MM.1S (cell line): ENCODE measurements at regions not wholly inside any gene's neighbourhood (a gene's known extent, or its start where the extent isn't known, plus 50 kb on each side); places are given as distances from the start of the nearest gene placed in this dataset.

Source experiments
- EZH2 ChIP-seq: fragments of 300-600 bp; sonication (generic); optimal IDR thresholded peaks from 2 replicates; pipeline ENCODE3; 2017; ENCODE audit warnings: low read depth, mild to moderate bottlenecking, antibody characterized with exemption, low read length, mixed read lengths
- EZH2phosphoT487 ChIP-seq: fragments of 300-600 bp; sonication (generic); IDR thresholded peaks from 2 replicates; pipeline ENCODE4 v1.6.1; 2018; ENCODE audit warnings: antibody characterized with exemption, low read length
- TF ChIP-seq, protein P1 (sequence below): fragments of 300-600 bp; sonication (generic); IDR thresholded peaks from 2 replicates; pipeline ENCODE4 v1.5.1; 2016; ENCODE audit warnings: antibody characterized with exemption, low read length, mixed read lengths

DNA sequence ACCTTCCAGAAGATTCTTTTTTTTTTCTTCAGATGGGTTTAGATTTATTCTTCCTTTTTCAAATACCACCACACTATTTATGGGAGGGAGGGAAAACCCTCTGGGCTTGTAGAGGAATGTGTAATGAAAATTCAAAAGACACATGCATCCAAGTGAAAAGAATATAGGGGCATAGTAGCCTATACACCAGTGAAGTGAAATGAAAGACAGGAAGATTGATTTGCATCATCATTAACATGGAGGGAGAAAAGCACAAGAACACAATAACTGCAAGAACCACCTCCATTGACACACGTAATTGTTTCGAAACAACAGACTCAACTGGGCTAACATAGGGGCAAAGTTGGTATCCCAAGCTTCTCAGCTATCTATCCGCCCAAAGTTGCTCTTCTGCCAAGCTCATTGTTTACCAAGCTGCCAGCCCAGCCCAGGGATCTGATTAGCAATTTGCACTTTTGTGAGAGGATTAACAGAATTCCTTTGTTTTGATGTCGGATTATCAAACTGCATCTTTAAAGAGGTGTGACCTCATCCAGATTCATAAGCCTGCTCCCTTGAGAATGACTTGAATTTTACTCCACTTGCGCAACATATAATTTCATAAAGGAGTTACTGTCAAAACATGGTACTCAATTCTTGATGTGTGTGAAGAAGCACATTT, 430.5 kb upstream of the SOX5 start:
- TF ChIP-seq, protein P1, sequence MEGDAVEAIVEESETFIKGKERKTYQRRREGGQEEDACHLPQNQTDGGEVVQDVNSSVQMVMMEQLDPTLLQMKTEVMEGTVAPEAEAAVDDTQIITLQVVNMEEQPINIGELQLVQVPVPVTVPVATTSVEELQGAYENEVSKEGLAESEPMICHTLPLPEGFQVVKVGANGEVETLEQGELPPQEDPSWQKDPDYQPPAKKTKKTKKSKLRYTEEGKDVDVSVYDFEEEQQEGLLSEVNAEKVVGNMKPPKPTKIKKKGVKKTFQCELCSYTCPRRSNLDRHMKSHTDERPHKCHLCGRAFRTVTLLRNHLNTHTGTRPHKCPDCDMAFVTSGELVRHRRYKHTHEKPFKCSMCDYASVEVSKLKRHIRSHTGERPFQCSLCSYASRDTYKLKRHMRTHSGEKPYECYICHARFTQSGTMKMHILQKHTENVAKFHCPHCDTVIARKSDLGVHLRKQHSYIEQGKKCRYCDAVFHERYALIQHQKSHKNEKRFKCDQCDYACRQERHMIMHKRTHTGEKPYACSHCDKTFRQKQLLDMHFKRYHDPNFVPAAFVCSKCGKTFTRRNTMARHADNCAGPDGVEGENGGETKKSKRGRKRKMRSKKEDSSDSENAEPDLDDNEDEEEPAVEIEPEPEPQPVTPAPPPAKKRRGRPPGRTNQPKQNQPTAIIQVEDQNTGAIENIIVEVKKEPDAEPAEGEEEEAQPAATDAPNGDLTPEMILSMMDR: no peak
- TF ChIP-seq EZH2: no peak
- no peak for TF ChIP-seq EZH2phosphoT487
